SK-N-MC (cell line): ENCODE measurements at regions not wholly inside any gene's neighbourhood (a gene's known extent, or its start where the extent isn't known, plus 50 kb on each side); places are given as distances from the start of the nearest gene placed in this dataset.

Experiments
- EZH2 ChIP-seq: fragments of 200-600 bp; sonication (generic); IDR thresholded peaks from one replicate; pipeline ENCODE4 v1.6.1; 2017; ENCODE audit warnings: antibody characterized with exemption
- FOXP2 ChIP-seq: optimal IDR thresholded peaks from 2 replicates; pipeline ENCODE3; 2011; ENCODE audit warnings: mild to moderate bottlenecking, moderate library complexity; ENCODE audit not compliant: insufficient read depth; ENCODE audit errors: extremely low read length, control extremely low read depth
- POLR2AphosphoS5 ChIP-seq: IDR thresholded peaks from 2 replicates; pipeline ENCODE4 v1.6.1; 2012; ENCODE audit warnings: mild to moderate bottlenecking, low read depth, low read length, borderline replicate concordance

DNA sequence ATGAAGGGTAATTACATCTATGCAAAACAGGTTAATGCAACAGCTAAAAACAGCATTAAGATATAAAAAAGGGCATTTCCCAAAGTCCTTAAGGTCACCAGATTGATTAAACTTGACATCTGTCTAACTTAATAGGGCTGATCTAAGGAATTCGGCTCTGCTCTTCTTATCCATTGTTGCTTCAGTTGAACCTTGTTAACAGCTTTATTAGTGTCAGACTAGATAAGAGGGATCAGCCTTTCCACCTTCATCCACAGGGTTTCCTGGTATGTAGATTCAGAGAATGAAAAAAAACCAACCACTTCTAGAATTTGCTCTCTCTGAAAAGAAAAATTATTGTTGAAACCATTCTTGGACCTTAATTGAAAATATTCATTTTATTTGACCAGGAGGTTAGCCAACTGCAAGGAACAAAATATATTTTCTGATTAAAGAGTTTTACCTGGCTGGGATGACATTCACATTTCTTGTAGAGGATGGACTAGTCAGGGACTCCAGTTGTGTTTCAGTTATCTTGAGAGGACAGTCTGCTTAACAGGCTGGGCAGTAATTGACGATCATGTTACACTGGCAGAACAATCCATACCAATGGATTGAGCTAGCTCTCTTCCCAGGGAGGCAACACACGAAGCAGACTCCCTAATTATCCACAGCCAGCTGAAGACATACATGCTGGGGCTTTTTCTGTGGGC lies 357.4 kb upstream of the ACVR2A start:
- TF ChIP-seq FOXP2 (no peak), POLR2AphosphoS5 (no peak), EZH2 (no peak)
